ENCODE measurements at regions not wholly inside any gene's neighbourhood (a gene's known extent, or its start where the extent isn't known, plus 50 kb on each side); places are given as distances from the start of the nearest gene placed in this dataset.

DNA sequence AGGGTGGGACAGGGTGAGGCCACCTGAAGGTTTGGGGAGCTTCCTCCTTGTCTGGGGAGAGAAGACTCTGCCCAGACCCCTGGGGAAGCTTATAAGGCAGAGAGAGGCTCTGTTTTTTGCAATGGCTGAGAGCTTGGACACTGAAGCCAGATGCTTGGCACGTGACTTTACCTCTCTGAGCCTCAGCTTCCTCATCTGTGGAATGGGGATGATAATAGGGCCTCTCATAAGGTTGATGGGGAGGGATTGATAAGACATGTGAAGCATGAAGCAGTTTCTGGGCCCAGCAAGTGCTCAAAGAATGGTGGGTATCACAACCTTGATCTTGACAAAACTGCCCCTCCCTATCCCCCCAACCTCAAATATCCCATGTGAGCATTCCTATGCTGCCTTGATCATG, 195.4 kb upstream of the LHX5 start:
- BruUV-seq (replicated peaks): no TSS peak
- H3K27me3 Mint-ChIP-seq (ENCODE audit: unreplicated experiment): peaks cover 99% of the 10 kb centered on the region
- H3K4me1 Mint-ChIP-seq (ENCODE audit: low read depth, unreplicated experiment): no peaks in the 10 kb centered on the region

DNA sequence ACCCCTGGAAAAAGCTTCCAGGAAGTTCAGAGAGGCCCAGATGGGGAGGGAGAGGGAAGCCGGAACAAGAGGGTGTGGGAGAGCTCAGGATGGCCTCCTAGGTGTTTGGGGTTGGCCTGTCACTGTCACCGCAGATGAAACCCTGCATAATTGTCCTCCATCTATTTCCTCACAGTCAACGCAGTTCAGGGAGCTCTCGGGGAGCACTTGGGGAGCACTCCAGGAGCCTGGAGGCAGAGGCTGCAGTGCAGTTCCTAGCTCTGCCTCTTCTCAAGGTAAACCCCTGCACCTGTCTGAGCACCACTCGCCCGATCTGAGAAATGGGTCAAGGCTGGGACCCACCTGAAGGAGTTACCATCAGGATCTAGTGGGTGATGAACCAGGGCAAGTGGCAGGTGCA, 194.6 kb upstream of the LHX5 start:
- no peak overlapping the region for H3K27ac Mint-ChIP-seq (ENCODE audit: unreplicated experiment)
- intact Hi-C loops (cut with micrococcal nuclease; ENCODE audit: unreplicated experiment): no loop called here
- TF ChIP-seq, protein P1, sequence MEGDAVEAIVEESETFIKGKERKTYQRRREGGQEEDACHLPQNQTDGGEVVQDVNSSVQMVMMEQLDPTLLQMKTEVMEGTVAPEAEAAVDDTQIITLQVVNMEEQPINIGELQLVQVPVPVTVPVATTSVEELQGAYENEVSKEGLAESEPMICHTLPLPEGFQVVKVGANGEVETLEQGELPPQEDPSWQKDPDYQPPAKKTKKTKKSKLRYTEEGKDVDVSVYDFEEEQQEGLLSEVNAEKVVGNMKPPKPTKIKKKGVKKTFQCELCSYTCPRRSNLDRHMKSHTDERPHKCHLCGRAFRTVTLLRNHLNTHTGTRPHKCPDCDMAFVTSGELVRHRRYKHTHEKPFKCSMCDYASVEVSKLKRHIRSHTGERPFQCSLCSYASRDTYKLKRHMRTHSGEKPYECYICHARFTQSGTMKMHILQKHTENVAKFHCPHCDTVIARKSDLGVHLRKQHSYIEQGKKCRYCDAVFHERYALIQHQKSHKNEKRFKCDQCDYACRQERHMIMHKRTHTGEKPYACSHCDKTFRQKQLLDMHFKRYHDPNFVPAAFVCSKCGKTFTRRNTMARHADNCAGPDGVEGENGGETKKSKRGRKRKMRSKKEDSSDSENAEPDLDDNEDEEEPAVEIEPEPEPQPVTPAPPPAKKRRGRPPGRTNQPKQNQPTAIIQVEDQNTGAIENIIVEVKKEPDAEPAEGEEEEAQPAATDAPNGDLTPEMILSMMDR (IDR thresholded peaks at IDR 0.05; ENCODE audit: unreplicated experiment): no peak
- no peak overlapping the region for H3K4me3 Mint-ChIP-seq (ENCODE audit: low read depth, unreplicated experiment)
- CTCF ChIA-PET: no interaction called here
- H3K27me3 Mint-ChIP-seq (ENCODE audit: unreplicated experiment): peaks cover 99% of the 10 kb centered on the region
- no peaks in the 10 kb centered on the region for H3K4me1 Mint-ChIP-seq (ENCODE audit: low read depth, unreplicated experiment)
- no peaks in the 10 kb centered on the region for H3K36me3 Mint-ChIP-seq (ENCODE audit: insufficient read depth, unreplicated experiment)
- no peak for DNase-seq
- no TSS peak for BruUV-seq (replicated peaks)
- no peaks in the 10 kb centered on the region for H3K9me3 Mint-ChIP-seq (ENCODE audit: low read depth, unreplicated experiment)

More for the DNA sequence above, 195.4 kb upstream of the LHX5 start:
- Mint-ChIP-seq H3K9me3 (ENCODE audit: low read depth, unreplicated experiment) (no peaks in the 10 kb centered on the region), H3K4me3 (ENCODE audit: low read depth, unreplicated experiment) (no peak overlapping the region), H3K36me3 (ENCODE audit: insufficient read depth, unreplicated experiment) (no peaks in the 10 kb centered on the region), H3K27ac (ENCODE audit: unreplicated experiment) (no peak overlapping the region)
- DNase-seq: no peak
- CTCF ChIA-PET: no interaction called here
- intact Hi-C loops (cut with micrococcal nuclease; ENCODE audit: unreplicated experiment): no loop called here
- TF ChIP-seq, protein P1 (IDR thresholded peaks at IDR 0.05; ENCODE audit: unreplicated experiment): no peak

DNA sequence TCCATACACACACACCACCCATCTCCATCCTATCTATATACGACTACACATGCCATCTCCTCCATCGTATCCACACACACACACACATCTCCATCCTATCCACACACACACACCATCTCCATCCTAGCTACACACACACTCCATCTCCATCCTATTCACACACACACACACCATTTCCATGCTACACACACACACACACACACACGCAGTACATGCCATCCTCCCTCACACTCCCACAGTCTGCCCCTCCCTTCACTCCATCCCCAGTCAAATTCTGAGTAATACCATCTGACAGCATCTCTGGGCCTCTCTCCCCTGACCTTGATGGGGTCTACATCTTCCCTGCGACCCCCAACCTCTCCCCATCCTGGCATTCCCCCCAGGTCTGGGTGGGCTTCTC, 193.8 kb upstream of the LHX5 start:
- CTCF ChIA-PET: no interaction called here
- no peak overlapping the region for H3K4me3 Mint-ChIP-seq (ENCODE audit: low read depth, unreplicated experiment)
- TF ChIP-seq, protein P1 (IDR thresholded peaks at IDR 0.05; ENCODE audit: unreplicated experiment): no peak
- H3K27ac Mint-ChIP-seq (ENCODE audit: unreplicated experiment): no peak overlapping the region
- no peaks in the 10 kb centered on the region for H3K36me3 Mint-ChIP-seq (ENCODE audit: insufficient read depth, unreplicated experiment)
- no peak for DNase-seq
- H3K4me1 Mint-ChIP-seq (ENCODE audit: low read depth, unreplicated experiment): no peaks in the 10 kb centered on the region
- no peaks in the 10 kb centered on the region for H3K9me3 Mint-ChIP-seq (ENCODE audit: low read depth, unreplicated experiment)
- H3K27me3 Mint-ChIP-seq (ENCODE audit: unreplicated experiment): peaks cover 97% of the 10 kb centered on the region
- no TSS peak for BruUV-seq (replicated peaks)
- intact Hi-C loops (cut with micrococcal nuclease; ENCODE audit: unreplicated experiment): no loop called here

DNA sequence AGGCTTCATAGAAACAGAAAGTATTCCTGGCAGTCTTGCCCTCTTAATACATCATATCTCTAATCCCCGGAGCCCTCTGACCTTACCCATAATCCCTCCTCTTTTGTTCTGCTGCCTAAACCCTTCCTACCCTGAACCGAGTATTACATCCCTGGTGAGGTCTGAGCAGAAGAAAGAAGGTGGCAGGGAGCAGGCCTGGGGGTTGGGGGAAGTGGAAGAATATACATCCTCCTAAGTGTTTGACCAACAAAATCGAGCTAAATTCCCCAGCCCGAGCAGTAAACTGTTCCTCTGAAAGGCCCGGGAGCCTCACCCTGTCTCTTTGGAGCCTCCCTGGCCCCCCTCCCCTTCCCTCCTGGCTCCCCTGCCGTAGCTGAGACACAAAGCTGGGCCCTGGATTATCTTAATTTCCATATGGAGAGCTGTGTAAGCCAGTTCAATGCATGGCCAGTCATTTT, 192.6 kb upstream of the LHX5 start:
- Mint-ChIP-seq H3K4me3 (ENCODE audit: low read depth, unreplicated experiment) (no peak overlapping the region), H3K27ac (ENCODE audit: unreplicated experiment) (no peak overlapping the region), H3K9me3 (ENCODE audit: low read depth, unreplicated experiment) (no peaks in the 10 kb centered on the region), H3K27me3 (ENCODE audit: unreplicated experiment) (peaks cover 90% of the 10 kb centered on the region), H3K4me1 (ENCODE audit: low read depth, unreplicated experiment) (no peaks in the 10 kb centered on the region), H3K36me3 (ENCODE audit: insufficient read depth, unreplicated experiment) (no peaks in the 10 kb centered on the region)
- TF ChIP-seq, protein P1 (IDR thresholded peaks at IDR 0.05; ENCODE audit: unreplicated experiment): no peak
- BruUV-seq (replicated peaks): no TSS peak
- CTCF ChIA-PET: interaction anchor here (0.6 kb wide), 1 partner anchor 16 kb away, joined by 3 read pairs; no protein-coding TSS in a partner anchor
- intact Hi-C loops (cut with micrococcal nuclease; ENCODE audit: unreplicated experiment): no loop called here
- DNase-seq: no peak

Measured in Calu3 (cell line).